ENCODE measurements at regions not wholly inside any gene's neighbourhood (a gene's known extent, or its start where the extent isn't known, plus 50 kb on each side); places are given as distances from the start of the nearest gene placed in this dataset.

- Mint-ChIP-seq H3K9me3 (peaks cover 7 to 8% of the 10 kb centered on the region in 2 experiments), H3K27ac (no peak overlapping the region), H3K27me3 (ENCODE audit: low read depth) (no peaks in the 10 kb centered on the region), H3K4me3 (no peak overlapping the region), H3K36me3 (ENCODE audit: insufficient read depth in 1 of 3, low read depth in 3 of 3) (peaks cover 0 to 19% (median 17%) of the 10 kb centered on the region in 3 experiments; a peak in 5 of 7 replicates), H3K4me1 (peaks cover 13 to 31% of the 10 kb centered on the region in 2 experiments)
- Histone ChIP-seq H3K4me2 (ENCODE audit: insufficient read depth, insufficient read length, low read length) (no peak overlapping the region), H3K9me3 (ENCODE audit: control insufficient read depth, low read depth, low read length) (no peaks in the 10 kb centered on the region), H3K4ac (ENCODE audit: low read depth, low read length) (no peak overlapping the region), H3K27me3 (ENCODE audit: insufficient read depth, low read length) (no peaks in the 10 kb centered on the region), H2BK5ac (ENCODE audit: insufficient read length, low read length) (no peak overlapping the region), H3T11ph (ENCODE audit: low read length) (no peak overlapping the region), H4K8ac (replicated peaks; ENCODE audit: insufficient read length, low read depth, low read length) (no peak overlapping the region), H3K79me1 (ENCODE audit: insufficient read depth, low read depth, low read length, poor library complexity, severe bottlenecking) (no peaks in the 10 kb centered on the region), H3K23ac (ENCODE audit: insufficient read length, low read depth, low read length) (no peak overlapping the region), H2BK120ac (ENCODE audit: low read depth, low read length, poor library complexity, severe bottlenecking) (no peak overlapping the region), H3K9ac (ENCODE audit: extremely low read depth, insufficient read length, low read length) (no peak overlapping the region), H3K23me2 (ENCODE audit: insufficient read length, low read depth, low read length, poor library complexity, severe bottlenecking) (no peaks in the 10 kb centered on the region), H2BK15ac (ENCODE audit: low read depth, low read length) (no peak overlapping the region), H4K5ac (ENCODE audit: insufficient read length, low read depth, low read length) (no peak overlapping the region), H3K18ac (ENCODE audit: insufficient read length, low read depth, low read length) (no peak overlapping the region), H2BK20ac (ENCODE audit: low read depth, low read length, poor library complexity, severe bottlenecking) (no peak overlapping the region), H2AK5ac (ENCODE audit: insufficient read length, low read length) (no peak overlapping the region), H3K27ac (ENCODE audit: insufficient read length, low read depth, low read length) (no peak overlapping the region), H4K20me1 (ENCODE audit: control insufficient read depth, insufficient read depth, insufficient read length) (no peaks in the 10 kb centered on the region), H3K56ac (ENCODE audit: insufficient read length, low read depth, low read length) (no peak overlapping the region), H3K14ac (ENCODE audit: insufficient read depth, low read length) (no peak overlapping the region), H4K91ac (ENCODE audit: insufficient read length, low read depth, low read length) (no peak overlapping the region), H3K4me1 (ENCODE audit: insufficient read depth, low read length) (0 out of 2 replicates have a peak, but pooled peaks cover 2% of the 10 kb centered on the region), H2BK12ac (ENCODE audit: insufficient read length, low read depth, low read length) (no peak overlapping the region), H3K79me2 (ENCODE audit: insufficient read depth, low read length) (no peaks in the 10 kb centered on the region), H2AFZ (ENCODE audit: low read length) (no peak overlapping the region)
- TF ChIP-seq, protein P1, sequence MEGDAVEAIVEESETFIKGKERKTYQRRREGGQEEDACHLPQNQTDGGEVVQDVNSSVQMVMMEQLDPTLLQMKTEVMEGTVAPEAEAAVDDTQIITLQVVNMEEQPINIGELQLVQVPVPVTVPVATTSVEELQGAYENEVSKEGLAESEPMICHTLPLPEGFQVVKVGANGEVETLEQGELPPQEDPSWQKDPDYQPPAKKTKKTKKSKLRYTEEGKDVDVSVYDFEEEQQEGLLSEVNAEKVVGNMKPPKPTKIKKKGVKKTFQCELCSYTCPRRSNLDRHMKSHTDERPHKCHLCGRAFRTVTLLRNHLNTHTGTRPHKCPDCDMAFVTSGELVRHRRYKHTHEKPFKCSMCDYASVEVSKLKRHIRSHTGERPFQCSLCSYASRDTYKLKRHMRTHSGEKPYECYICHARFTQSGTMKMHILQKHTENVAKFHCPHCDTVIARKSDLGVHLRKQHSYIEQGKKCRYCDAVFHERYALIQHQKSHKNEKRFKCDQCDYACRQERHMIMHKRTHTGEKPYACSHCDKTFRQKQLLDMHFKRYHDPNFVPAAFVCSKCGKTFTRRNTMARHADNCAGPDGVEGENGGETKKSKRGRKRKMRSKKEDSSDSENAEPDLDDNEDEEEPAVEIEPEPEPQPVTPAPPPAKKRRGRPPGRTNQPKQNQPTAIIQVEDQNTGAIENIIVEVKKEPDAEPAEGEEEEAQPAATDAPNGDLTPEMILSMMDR (conservative IDR thresholded peaks at IDR 0.05) = no peak
- DNase-seq = no peak
- no CpG with 5 or more reads among the region's 5 CpGs for WGBS (ENCODE audit: extremely low coverage, insufficient read length, low lambda C conversion rate)
Measured at GRCh38 chr3:18099611-18100010, 325.5 kb downstream of the SATB1 start.
